ENCODE measurements at regions not wholly inside any gene's neighbourhood (a gene's known extent, or its start where the extent isn't known, plus 50 kb on each side); places are given as distances from the start of the nearest gene placed in this dataset.

DNA sequence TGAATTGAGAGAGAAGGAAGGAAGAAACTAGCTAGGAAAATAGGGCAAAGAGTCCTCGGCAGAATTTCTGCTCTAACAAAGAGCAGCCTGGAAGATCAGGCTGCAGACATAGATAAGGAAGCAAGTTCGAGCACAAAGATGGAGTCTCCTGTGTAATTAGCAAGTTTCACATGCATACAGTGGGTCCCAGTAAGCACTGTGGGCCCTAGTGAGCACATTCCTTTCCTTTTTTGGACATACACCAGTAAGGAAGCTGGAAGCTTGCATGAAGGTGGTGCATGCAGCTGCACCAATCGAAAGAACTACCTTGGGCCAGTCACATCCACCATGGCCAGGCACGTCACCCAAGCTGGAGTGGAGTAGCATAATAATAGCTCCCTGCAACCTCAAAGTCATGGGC, 109.7 kb downstream of the NOL4 start:
- Histone ChIP-seq H3K27me3 (ENCODE audit: control insufficient read depth in 4 of 4, insufficient read depth in 4 of 4, low read length in 3 of 4) (no peaks in the 10 kb centered on the region), H3K9me3 (ENCODE audit: control insufficient read depth in 4 of 4, low read length in 3 of 4) (no peaks in the 10 kb centered on the region), H3K9ac (ENCODE audit: low read depth in 1 of 2, low read length in 2 of 2) (no peak overlapping the region), H3K36me3 (ENCODE audit: control insufficient read depth in 4 of 4, insufficient read depth in 3 of 4, low read depth in 1 of 4, low read length in 3 of 4) (no peaks in the 10 kb centered on the region), H3K4me1 (ENCODE audit: control insufficient read depth in 4 of 4, insufficient read depth in 4 of 4, low read length in 3 of 4) (peaks cover 0 to 23% (median 2%) of the 10 kb centered on the region in 4 donors), H3K4me3 (ENCODE audit: low read depth in 1 of 3, low read length in 3 of 3) (no peak overlapping the region), H3K27ac (ENCODE audit: low read depth in 1 of 2, low read length in 2 of 2) (no peak overlapping the region)
- TF ChIP-seq, protein P1, sequence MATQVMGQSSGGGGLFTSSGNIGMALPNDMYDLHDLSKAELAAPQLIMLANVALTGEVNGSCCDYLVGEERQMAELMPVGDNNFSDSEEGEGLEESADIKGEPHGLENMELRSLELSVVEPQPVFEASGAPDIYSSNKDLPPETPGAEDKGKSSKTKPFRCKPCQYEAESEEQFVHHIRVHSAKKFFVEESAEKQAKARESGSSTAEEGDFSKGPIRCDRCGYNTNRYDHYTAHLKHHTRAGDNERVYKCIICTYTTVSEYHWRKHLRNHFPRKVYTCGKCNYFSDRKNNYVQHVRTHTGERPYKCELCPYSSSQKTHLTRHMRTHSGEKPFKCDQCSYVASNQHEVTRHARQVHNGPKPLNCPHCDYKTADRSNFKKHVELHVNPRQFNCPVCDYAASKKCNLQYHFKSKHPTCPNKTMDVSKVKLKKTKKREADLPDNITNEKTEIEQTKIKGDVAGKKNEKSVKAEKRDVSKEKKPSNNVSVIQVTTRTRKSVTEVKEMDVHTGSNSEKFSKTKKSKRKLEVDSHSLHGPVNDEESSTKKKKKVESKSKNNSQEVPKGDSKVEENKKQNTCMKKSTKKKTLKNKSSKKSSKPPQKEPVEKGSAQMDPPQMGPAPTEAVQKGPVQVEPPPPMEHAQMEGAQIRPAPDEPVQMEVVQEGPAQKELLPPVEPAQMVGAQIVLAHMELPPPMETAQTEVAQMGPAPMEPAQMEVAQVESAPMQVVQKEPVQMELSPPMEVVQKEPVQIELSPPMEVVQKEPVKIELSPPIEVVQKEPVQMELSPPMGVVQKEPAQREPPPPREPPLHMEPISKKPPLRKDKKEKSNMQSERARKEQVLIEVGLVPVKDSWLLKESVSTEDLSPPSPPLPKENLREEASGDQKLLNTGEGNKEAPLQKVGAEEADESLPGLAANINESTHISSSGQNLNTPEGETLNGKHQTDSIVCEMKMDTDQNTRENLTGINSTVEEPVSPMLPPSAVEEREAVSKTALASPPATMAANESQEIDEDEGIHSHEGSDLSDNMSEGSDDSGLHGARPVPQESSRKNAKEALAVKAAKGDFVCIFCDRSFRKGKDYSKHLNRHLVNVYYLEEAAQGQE (IDR thresholded peaks at IDR 0.05) = no peak
- TF ChIP-seq HNF4A (conservative IDR thresholded peaks at IDR 0.05) (no peak), YY1 (IDR thresholded peaks at IDR 0.05) (no peak), JUND (IDR thresholded peaks at IDR 0.05) (no peak), SP1 (IDR thresholded peaks at IDR 0.05) (no peak), GABPA (IDR thresholded peaks at IDR 0.05 in 1 of 2, conservative IDR thresholded peaks at IDR 0.05 in 1 of 2) (no peak), EGR1 (IDR thresholded peaks at IDR 0.05; ENCODE audit: low read depth in 2 of 2) (no peak), NR2F2 (IDR thresholded peaks at IDR 0.05) (no peak)
- TF ChIP-seq, protein P2, sequence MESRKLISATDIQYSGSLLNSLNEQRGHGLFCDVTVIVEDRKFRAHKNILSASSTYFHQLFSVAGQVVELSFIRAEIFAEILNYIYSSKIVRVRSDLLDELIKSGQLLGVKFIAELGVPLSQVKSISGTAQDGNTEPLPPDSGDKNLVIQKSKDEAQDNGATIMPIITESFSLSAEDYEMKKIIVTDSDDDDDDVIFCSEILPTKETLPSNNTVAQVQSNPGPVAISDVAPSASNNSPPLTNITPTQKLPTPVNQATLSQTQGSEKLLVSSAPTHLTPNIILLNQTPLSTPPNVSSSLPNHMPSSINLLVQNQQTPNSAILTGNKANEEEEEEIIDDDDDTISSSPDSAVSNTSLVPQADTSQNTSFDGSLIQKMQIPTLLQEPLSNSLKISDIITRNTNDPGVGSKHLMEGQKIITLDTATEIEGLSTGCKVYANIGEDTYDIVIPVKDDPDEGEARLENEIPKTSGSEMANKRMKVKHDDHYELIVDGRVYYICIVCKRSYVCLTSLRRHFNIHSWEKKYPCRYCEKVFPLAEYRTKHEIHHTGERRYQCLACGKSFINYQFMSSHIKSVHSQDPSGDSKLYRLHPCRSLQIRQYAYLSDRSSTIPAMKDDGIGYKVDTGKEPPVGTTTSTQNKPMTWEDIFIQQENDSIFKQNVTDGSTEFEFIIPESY (IDR thresholded peaks at IDR 0.05) = no peak
- TF ChIP-seq, protein P3, sequence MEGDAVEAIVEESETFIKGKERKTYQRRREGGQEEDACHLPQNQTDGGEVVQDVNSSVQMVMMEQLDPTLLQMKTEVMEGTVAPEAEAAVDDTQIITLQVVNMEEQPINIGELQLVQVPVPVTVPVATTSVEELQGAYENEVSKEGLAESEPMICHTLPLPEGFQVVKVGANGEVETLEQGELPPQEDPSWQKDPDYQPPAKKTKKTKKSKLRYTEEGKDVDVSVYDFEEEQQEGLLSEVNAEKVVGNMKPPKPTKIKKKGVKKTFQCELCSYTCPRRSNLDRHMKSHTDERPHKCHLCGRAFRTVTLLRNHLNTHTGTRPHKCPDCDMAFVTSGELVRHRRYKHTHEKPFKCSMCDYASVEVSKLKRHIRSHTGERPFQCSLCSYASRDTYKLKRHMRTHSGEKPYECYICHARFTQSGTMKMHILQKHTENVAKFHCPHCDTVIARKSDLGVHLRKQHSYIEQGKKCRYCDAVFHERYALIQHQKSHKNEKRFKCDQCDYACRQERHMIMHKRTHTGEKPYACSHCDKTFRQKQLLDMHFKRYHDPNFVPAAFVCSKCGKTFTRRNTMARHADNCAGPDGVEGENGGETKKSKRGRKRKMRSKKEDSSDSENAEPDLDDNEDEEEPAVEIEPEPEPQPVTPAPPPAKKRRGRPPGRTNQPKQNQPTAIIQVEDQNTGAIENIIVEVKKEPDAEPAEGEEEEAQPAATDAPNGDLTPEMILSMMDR (IDR thresholded peaks at IDR 0.05; ENCODE audit: low read depth, low read length, missing input control) = no peak
- TF ChIP-seq, protein P4, sequence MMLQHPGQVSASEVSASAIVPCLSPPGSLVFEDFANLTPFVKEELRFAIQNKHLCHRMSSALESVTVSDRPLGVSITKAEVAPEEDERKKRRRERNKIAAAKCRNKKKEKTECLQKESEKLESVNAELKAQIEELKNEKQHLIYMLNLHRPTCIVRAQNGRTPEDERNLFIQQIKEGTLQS (IDR thresholded peaks at IDR 0.05) = no peak
- WGBS = 85% methylated on average over 4 of the region's 4 CpGs
- no peak for DNase-seq (ENCODE audit: low spot score)

DNA sequence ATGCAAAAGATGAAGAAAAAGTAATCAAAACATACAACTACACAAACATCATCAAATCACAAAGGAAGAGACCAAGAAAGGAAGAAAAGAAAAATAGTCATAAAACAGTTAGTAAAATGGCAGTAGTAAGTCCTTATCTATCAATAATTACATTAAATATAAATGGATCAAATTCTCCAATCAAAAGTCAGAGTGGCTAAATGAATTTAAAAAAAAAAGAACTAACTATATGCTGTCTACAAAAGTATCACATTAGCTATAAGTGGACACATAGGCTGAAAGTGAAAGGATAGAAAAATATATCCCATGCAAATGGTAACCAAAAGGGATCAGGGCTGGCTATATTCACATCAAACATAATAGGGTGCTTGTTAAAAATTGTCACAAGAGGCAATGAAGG, 116.5 kb downstream of the NOL4 start:
- H3K9me3 ChIP-seq (ENCODE audit: control insufficient read depth in 4 of 4, low read length in 3 of 4) = no peaks in the 10 kb centered on the region
- H3K27ac ChIP-seq (ENCODE audit: low read depth in 1 of 2, low read length in 2 of 2) = no peak overlapping the region
- no peak overlapping the region for H3K9ac ChIP-seq (ENCODE audit: low read depth in 1 of 2, low read length in 2 of 2)
- H3K4me1 ChIP-seq (ENCODE audit: control insufficient read depth in 4 of 4, insufficient read depth in 4 of 4, low read length in 3 of 4) = no peaks in the 10 kb centered on the region
- H3K4me3 ChIP-seq (ENCODE audit: low read depth in 1 of 3, low read length in 3 of 3) = no peak overlapping the region
- DNase-seq (ENCODE audit: low spot score) = no peak
- TF ChIP-seq, protein P1 (IDR thresholded peaks at IDR 0.05) = no peak
- no peak for TF ChIP-seq EGR1 (IDR thresholded peaks at IDR 0.05; ENCODE audit: low read depth in 2 of 2)
- no peak for TF ChIP-seq FOXA1 (IDR thresholded peaks at IDR 0.05)
- no peak for TF ChIP-seq RAD21 (IDR thresholded peaks at IDR 0.05)
- TF ChIP-seq, protein P4 (IDR thresholded peaks at IDR 0.05) = no peak
- TF ChIP-seq FOXA2 (IDR thresholded peaks at IDR 0.05) = no peak
- TF ChIP-seq RXRA (IDR thresholded peaks at IDR 0.05) = no peak
- TF ChIP-seq, protein P3 (IDR thresholded peaks at IDR 0.05; ENCODE audit: low read depth, low read length, missing input control) = no peak
- no peak for TF ChIP-seq HNF4G (IDR thresholded peaks at IDR 0.05)
- no peaks in the 10 kb centered on the region for H3K27me3 ChIP-seq (ENCODE audit: control insufficient read depth in 4 of 4, insufficient read depth in 4 of 4, low read length in 3 of 4)
- H3K36me3 ChIP-seq (ENCODE audit: control insufficient read depth in 4 of 4, insufficient read depth in 3 of 4, low read depth in 1 of 4, low read length in 3 of 4) = peaks cover 0 to 4% (median 2%) of the 10 kb centered on the region in 4 donors
